ENCODE measurements at regions not wholly inside any gene's neighbourhood (a gene's known extent, or its start where the extent isn't known, plus 50 kb on each side); places are given as distances from the start of the nearest gene placed in this dataset.
A peak's percentile ranks its signal among the peaks of the same experiment; 100 is the strongest.
"Not testable (repeated sequence)": the region's sequence is repeated elsewhere in the genome, so short reads cannot be mapped to it uniquely, and the experiment has no call there.

GRCh38 chr9:72443855-72444254, 77.6 kb upstream of the TMC1 start:
- Mint-ChIP-seq H3K27ac (peak overlapping the region; percentile 1 to 80 (median 80)), H3K4me3 (peak overlapping the region in 2 of 4 donors; percentile 11 to 23)

GRCh38 chr9:72441848-72442607, 77.0 kb upstream of the ZFAND5 start:
- Mint-ChIP-seq H3K36me3 (no peaks in the 10 kb centered on the region), H3K4me3 (no peak overlapping the region), H3K4me1 (peaks cover 23 to 29% (median 26%) of the 10 kb centered on the region in 3 donors), H3K27ac (no peak overlapping the region), H3K27me3 (no peaks in the 10 kb centered on the region), H3K9me3 (no peaks in the 10 kb centered on the region)

More at GRCh38 chr9:72443855-72444254, 77.6 kb upstream of the TMC1 start:
- no peaks in the 10 kb centered on the region for H3K27me3 Mint-ChIP-seq
- no peaks in the 10 kb centered on the region for H3K9me3 Mint-ChIP-seq
- H3K4me1 Mint-ChIP-seq = peaks cover 23 to 29% (median 26%) of the 10 kb centered on the region in 3 donors
- H3K36me3 Mint-ChIP-seq = no peaks in the 10 kb centered on the region

DNA sequence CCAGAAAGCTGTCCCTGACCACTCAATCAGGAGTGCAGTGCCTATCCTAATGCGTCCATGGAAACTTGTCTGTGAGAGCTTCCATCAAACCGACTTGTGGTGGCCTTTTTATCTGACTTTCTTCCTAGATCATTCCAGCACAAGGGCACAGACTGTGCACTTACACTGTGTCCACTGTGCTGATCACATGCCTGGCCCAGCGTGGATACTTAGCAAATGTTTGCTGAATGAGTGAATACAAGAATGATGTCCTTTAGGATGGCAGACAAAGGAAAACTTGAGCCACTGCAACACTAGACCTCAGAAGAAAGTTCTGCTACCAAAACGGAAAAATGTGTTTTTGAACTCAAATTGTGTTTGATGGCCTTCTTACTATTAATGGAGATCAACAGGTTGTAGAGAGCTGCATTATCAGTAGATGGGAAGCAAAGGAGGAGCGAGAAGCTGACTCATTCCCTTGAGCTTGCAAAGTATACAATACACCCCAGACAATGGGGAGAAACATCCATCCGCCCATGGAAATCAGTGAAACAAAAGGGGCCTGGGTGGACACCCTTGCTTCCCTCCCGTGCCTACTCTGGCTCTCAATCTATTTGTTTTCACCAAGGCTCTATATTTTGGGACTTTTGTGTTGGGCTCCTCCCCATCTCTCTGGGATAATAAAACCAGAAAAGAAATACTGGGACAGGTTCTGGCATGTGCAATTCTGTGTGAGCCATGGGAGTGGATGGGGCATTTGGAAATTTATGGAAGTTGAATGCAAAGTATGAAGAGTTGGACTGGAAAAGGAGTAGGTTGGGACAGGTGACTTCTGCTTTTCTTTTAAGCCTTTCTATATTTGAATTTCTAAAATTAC, 76.2 kb upstream of the ZFAND5 start:
- H3K9me3 Mint-ChIP-seq = no peaks in the 10 kb centered on the region
- H3K27ac Mint-ChIP-seq = no peak overlapping the region

GRCh38 chr9:72440378-72440777, 75.4 kb upstream of the ZFAND5 start:
- H3K36me3 Mint-ChIP-seq = no peaks in the 10 kb centered on the region
- peaks cover 16 to 23% (median 20%) of the 10 kb centered on the region in 3 donors for H3K4me1 Mint-ChIP-seq
- no peak overlapping the region for H3K27ac Mint-ChIP-seq
- peak overlapping the region in 1 of 4 donors; percentile 39 for H3K4me3 Mint-ChIP-seq
- no peaks in the 10 kb centered on the region for H3K27me3 Mint-ChIP-seq
- no peaks in the 10 kb centered on the region for H3K9me3 Mint-ChIP-seq

More for the DNA sequence above, 76.2 kb upstream of the ZFAND5 start:
- Mint-ChIP-seq H3K27me3 (no peaks in the 10 kb centered on the region), H3K36me3 (no peaks in the 10 kb centered on the region), H3K4me3 (peak overlapping the region in 1 of 4 donors; percentile 3), H3K4me1 (peaks cover 23 to 29% (median 26%) of the 10 kb centered on the region in 3 donors)

DNA sequence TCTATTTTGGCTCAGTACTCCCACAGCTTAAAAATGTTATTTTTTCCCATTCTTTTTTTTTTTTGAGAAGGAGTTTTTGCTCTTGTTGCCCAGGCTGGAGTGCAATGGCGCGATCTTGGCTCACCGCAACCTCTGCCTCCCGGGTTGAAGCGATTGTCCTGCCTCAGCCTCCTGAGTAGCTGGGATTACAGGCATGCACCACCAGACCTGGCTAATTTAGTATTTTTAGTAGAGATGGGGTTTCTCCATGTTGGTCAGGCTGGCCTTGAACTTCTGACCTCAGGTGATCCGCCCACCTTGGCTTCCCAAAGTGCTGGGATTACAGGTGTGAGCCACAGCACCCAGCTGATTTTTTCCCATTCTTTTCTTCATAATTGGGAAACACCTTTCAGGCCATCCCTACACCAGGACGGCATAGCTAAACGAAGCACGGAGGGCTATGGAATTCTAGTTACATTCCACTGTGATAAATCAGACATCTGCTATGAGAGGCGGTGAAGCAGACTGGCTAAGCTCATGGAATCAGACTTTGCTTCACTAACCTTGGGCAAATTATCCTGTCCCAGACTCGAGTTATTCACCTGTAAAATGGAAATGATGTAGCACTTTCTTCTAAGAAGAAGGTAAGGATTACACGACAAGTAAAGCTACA, 68.7 kb upstream of the ZFAND5 start:
- not testable (repeated sequence) for H3K4me3 Mint-ChIP-seq

DNA sequence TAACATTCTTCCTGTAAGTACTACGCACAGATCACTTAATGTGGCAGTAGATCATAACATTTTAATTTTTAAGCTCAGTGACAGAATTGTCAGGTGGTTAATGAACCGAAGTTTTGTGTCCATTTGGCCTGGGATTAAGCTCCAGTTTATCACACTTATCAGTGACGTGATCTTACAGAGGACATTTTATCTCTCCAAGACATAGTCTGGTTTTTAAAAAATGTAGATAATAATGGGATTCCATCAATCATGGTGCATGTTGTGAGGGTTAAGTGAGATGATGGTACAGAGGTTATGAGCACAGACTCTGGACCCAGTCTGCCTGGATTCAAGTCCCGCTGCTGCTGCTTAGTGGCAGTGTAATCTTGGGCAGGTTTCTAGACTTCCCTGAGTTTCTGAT, 66.0 kb upstream of the ZFAND5 start:
- Mint-ChIP-seq H3K36me3 (no peaks in the 10 kb centered on the region), H3K27ac (no peak overlapping the region), H3K27me3 (peaks cover 4% of the 10 kb centered on the region), H3K4me3 (no peak overlapping the region), H3K9me3 (no peaks in the 10 kb centered on the region), H3K4me1 (no peaks in the 10 kb centered on the region)

More for the DNA sequence above, 68.7 kb upstream of the ZFAND5 start:
- not testable (repeated sequence) for H3K9me3 Mint-ChIP-seq, H3K36me3 Mint-ChIP-seq, H3K27ac Mint-ChIP-seq, H3K27me3 Mint-ChIP-seq, H3K4me1 Mint-ChIP-seq

DNA sequence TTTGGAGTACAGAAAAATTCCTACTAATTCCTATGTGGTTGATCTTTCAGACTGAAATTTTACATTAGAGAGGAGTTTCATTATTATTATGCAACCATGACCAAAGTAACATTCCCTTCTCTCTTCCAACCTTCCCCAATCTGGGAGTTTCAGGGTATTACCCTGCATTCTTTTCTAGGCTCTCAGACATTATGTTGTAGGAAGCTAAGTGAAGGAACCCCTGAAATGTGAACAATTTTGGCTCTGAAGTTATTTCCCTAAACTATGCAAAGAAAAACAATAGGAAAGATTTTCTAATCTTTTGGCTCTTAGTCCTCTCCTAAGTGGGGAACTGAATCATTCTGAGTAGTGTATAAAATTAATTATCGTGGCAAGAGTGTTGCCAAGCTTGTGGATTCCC, 63.3 kb upstream of the ZFAND5 start:
- H3K4me3 Mint-ChIP-seq = no peak overlapping the region
- no peaks in the 10 kb centered on the region for H3K36me3 Mint-ChIP-seq
- peaks cover 0 to 3% (median 0%) of the 10 kb centered on the region in 3 donors for H3K4me1 Mint-ChIP-seq
- H3K9me3 Mint-ChIP-seq = peaks cover 0 to 2% (median 0%) of the 10 kb centered on the region in 3 donors
- H3K27me3 Mint-ChIP-seq = peaks cover 4% of the 10 kb centered on the region
- H3K27ac Mint-ChIP-seq = peak overlapping the region in 1 of 3 donors; percentile 69

GRCh38 chr9:72427801-72428200, 62.8 kb upstream of the ZFAND5 start:
- peaks cover 0 to 3% (median 0%) of the 10 kb centered on the region in 3 donors for H3K4me1 Mint-ChIP-seq
- no peak overlapping the region for H3K4me3 Mint-ChIP-seq
- H3K27ac Mint-ChIP-seq = no peak overlapping the region
- H3K36me3 Mint-ChIP-seq = no peaks in the 10 kb centered on the region
- H3K27me3 Mint-ChIP-seq = peaks cover 4% of the 10 kb centered on the region
- peaks cover 0 to 2% (median 0%) of the 10 kb centered on the region in 3 donors for H3K9me3 Mint-ChIP-seq

GRCh38 chr9:72424131-72424530, 59.1 kb upstream of the ZFAND5 start:
- H3K27ac Mint-ChIP-seq = peak overlapping the region in 1 of 3 donors; percentile 49
- H3K4me3 Mint-ChIP-seq = no peak overlapping the region

GRCh38 chr9:72422214-72422613, 57.2 kb upstream of the ZFAND5 start:
- no peaks in the 10 kb centered on the region for H3K27me3 Mint-ChIP-seq
- peaks cover 0 to 3% (median 0%) of the 10 kb centered on the region in 3 donors for H3K4me1 Mint-ChIP-seq
- no peak overlapping the region for H3K4me3 Mint-ChIP-seq
- peaks cover 2% of the 10 kb centered on the region for H3K36me3 Mint-ChIP-seq
- no peak overlapping the region for H3K27ac Mint-ChIP-seq
- H3K9me3 Mint-ChIP-seq = peaks cover 0 to 4% (median 0%) of the 10 kb centered on the region in 3 donors

More at GRCh38 chr9:72424131-72424530, 59.1 kb upstream of the ZFAND5 start:
- H3K36me3 Mint-ChIP-seq = no peaks in the 10 kb centered on the region
- peaks cover 0 to 3% (median 0%) of the 10 kb centered on the region in 3 donors for H3K4me1 Mint-ChIP-seq
- H3K27me3 Mint-ChIP-seq = peaks cover 3% of the 10 kb centered on the region
- peaks cover 0 to 4% (median 0%) of the 10 kb centered on the region in 3 donors for H3K9me3 Mint-ChIP-seq

DNA sequence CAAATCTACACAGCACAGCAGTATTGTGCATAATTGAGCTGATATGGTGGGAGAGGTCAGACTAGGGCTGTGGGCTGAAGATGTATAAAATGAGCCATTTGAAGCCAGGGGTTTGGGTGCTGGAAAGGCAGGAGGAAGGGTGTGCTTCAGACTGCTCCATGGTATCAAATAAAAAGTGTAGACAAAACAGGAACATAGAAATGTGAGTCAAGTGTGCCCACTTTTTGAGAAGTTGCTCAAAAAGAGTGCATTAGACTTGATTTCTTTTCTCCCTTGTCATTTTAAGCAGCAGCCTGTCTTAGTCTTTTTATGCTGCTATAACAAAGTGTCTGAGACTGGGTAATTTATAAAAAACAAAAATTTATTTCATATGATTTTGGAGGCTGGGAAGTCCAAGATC, 55.8 kb upstream of the ZFAND5 start:
- Mint-ChIP-seq H3K27ac (peak overlapping the region in 2 of 3 donors; percentile 7 to 30), H3K9me3 (peaks cover 0 to 4% (median 0%) of the 10 kb centered on the region in 3 donors), H3K36me3 (peaks cover 2% of the 10 kb centered on the region), H3K4me3 (no peak overlapping the region), H3K4me1 (peaks cover 0 to 3% (median 0%) of the 10 kb centered on the region in 3 donors), H3K27me3 (no peaks in the 10 kb centered on the region)

GRCh38 chr9:72415948-72416347, 50.9 kb upstream of the ZFAND5 start:
- H3K4me3 Mint-ChIP-seq = no peak overlapping the region

GRCh38 chr9:72415163-72415562, 50.2 kb upstream of the ZFAND5 start:
- Mint-ChIP-seq H3K27ac (no peak overlapping the region), H3K27me3 (no peaks in the 10 kb centered on the region), H3K4me1 (no peaks in the 10 kb centered on the region), H3K36me3 (peaks cover 2% of the 10 kb centered on the region), H3K4me3 (no peak overlapping the region), H3K9me3 (no peaks in the 10 kb centered on the region)

More at GRCh38 chr9:72415948-72416347, 50.9 kb upstream of the ZFAND5 start:
- H3K27me3 Mint-ChIP-seq = no peaks in the 10 kb centered on the region
- peaks cover 2% of the 10 kb centered on the region for H3K36me3 Mint-ChIP-seq
- no peak overlapping the region for H3K27ac Mint-ChIP-seq
- H3K4me1 Mint-ChIP-seq = no peaks in the 10 kb centered on the region
- H3K9me3 Mint-ChIP-seq = no peaks in the 10 kb centered on the region

Data from IgD-negative memory B cell (primary cell).